Pancreas (tissue), 10 donors: ENCODE measurements at regions not wholly inside any gene's neighbourhood (a gene's known extent, or its start where the extent isn't known, plus 50 kb on each side); places are given as distances from the start of the nearest gene placed in this dataset.

Experiments used
- ATAC-seq, 4 donors: fragments of 200-7000 bp; cut with Tn5 transposase; one replicate each; pipeline versions ENCODE4 v1.8.0 to v1.9.1; 2020; ENCODE audit warnings: mild to moderate bottlenecking in 4 of 4, moderate library complexity in 4 of 4
- DNase-seq, 6 donors: peaks; one replicate each; pipeline ENCODE4 v3.0.0-alpha.2; 2020
- FAIRE-seq: peaks from 2 replicates; lab custom pipeline; 2012; peaks lifted over from hg19 to GRCh38; lab: Jason Lieb, UNC
- H3K27ac ChIP-seq, 4 donors: fragments of 200-600 bp; sonication (generic); 1 replicate in 3 of 4; 2 replicates in 1 of 4; pipeline versions ENCODE4 v1.5.0 to v1.8.0; 2020
- H3K27me3 ChIP-seq, 4 donors: fragments of 200-600 bp; one replicate each; pipeline ENCODE4 v1.8.0; 2021
- H3K36me3 ChIP-seq, 3 donors: fragments of 200-600 bp; sonication (generic) in 1 of 3; one replicate each; pipeline versions ENCODE4 v1.5.0 to v1.8.0; 2020 to 2021
- H3K4me1 ChIP-seq, 3 donors: fragments of 200-600 bp; one replicate each; pipeline ENCODE4 v1.8.0; 2021
- H3K4me3 ChIP-seq, 4 donors: fragments of 200-600 bp; sonication (generic) in 2 of 4; one replicate each; pipeline versions ENCODE4 v1.5.0 to v1.8.0; 2020 to 2021
- H3K9me3 ChIP-seq, 4 donors: fragments of 200-600 bp; one replicate each; pipeline ENCODE4 v1.8.0; 2021
- CTCF ChIP-seq, 4 donors: fragments of 200-600 bp; sonication (generic) in 3 of 4; IDR thresholded peaks; one replicate each; pipeline versions ENCODE4 v1.5.0 to v1.8.0; 2021; ENCODE audit warnings: antibody characterized with exemption in 4 of 4
- WGBS, 2 donors: extraction: QIAGEN DNeasy Blood & Tissue Kit; methylation state at CpG; one replicate each; pipeline ENCODE4 v1.1.7; 2013; 5-methylcytosine and 5-hydroxymethylcytosine counted together
- intact Hi-C, 3 donors: fragments of 100-400 bp; cut with DNase I; formaldehyde crosslinking; loops; one replicate each; pipeline versions ENCODE4 v1.11.1 to v1.14.2; 2022
- donor health status: healthy with polysubstance abuse.
- donor health status: DM: no; HTN: no; CAD: no; lungs with moderate emphysema.
- donor health status: DM: no; HTN: no; CAD: no.
- donor health status: control.
- donor health status: control.
- donor health status: Bipolar disorder and iron deficiency.
- donor health status: DM: yes; HTN: yes; CAD: no.
- donor health status: DM: no; HTN: no; CAD: no.
- donor health status: DM: no; HTN: no; CAD: no.
- donor health status: DM: yes; HTN: yes; CAD: no.

DNA sequence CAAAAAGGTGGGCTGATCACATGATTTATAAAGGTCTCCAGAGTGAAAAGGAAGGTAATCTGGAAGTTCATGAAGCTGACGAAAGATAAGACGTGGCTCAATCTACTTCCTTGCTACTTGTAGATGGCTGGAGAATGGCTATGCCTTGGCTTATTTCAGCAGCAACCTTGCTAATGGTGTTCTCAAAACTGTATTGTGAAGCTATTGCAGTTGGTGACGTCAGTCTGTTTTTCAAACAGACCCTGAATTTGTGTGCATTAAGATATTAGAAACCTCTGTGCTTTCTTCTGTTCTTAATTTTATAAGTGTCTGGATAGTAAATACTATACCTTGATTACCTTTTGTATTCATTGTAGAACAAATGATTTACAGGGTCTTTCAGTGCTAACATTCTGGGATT lies 58.3 kb upstream of the C11orf87 start:
- intact Hi-C loops = no loop called here
- DNase-seq = no peak
- WGBS, 2 donors = 58 to 64% methylated on average over 3 of the region's 3 CpGs
- no peak overlapping the region for H3K4me3 ChIP-seq
- H3K27me3 ChIP-seq = no peaks in the 10 kb centered on the region
- H3K9me3 ChIP-seq = no peaks in the 10 kb centered on the region
- TF ChIP-seq CTCF (IDR thresholded peaks at IDR 0.05) = no peak
- FAIRE-seq = no peak
- ATAC-seq = no peak
- H3K27ac ChIP-seq = no peak overlapping the region
- H3K36me3 ChIP-seq = no peaks in the 10 kb centered on the region
- no peaks in the 10 kb centered on the region for H3K4me1 ChIP-seq

DNA sequence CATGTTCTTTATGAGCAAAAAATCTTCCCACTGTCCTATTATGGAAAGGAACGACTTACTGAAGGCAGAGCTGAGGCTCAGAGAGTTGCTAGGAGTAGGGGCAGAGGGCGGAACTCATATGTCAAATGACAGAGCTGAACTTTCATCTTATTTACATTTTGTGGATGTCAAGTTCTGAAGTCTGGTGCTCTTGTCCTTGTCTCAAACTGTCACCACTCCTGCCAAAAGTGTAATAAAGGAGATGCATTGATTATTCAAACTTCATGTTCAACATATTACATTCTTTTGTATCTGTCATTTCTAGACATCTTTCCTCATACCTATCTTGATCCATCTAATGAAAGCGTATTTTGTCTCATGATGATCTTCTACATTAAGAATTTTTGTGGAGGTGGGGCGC lies 57.1 kb upstream of the C11orf87 start:
- no peak overlapping the region for H3K27ac ChIP-seq
- FAIRE-seq (no peak), ATAC-seq (no peak), DNase-seq (no peak)
- H3K4me3 ChIP-seq = no peak overlapping the region
- WGBS, 2 donors = 64 to 67% methylated on average over 4 of the region's 4 CpGs
- no peaks in the 10 kb centered on the region for H3K27me3 ChIP-seq
- intact Hi-C loops = no loop called here
- H3K4me1 ChIP-seq = no peaks in the 10 kb centered on the region
- TF ChIP-seq CTCF (IDR thresholded peaks at IDR 0.05) = no peak
- H3K36me3 ChIP-seq = no peaks in the 10 kb centered on the region
- no peaks in the 10 kb centered on the region for H3K9me3 ChIP-seq

GRCh38 chr11:109371444-109372176 lies 50.4 kb upstream of the C11orf87 start:
- Histone ChIP-seq H3K27ac (no peak overlapping the region), H3K36me3 (no peaks in the 10 kb centered on the region), H3K4me1 (no peaks in the 10 kb centered on the region), H3K9me3 (no peaks in the 10 kb centered on the region), H3K27me3 (no peaks in the 10 kb centered on the region), H3K4me3 (no peak overlapping the region)
- intact Hi-C loops = no loop called here
- no peak for DNase-seq
- 46 to 49% methylated on average over 2 of the region's 2 CpGs for WGBS, 2 donors
- no peak for TF ChIP-seq CTCF (IDR thresholded peaks at IDR 0.05)
- ATAC-seq = no peak
- no peak for FAIRE-seq
